Testis (tissue), 2 donors: ENCODE measurements at regions not wholly inside any gene's neighbourhood (a gene's known extent, or its start where the extent isn't known, plus 50 kb on each side); places are given as distances from the start of the nearest gene placed in this dataset.

Source experiments
- DNase-seq: peaks from one replicate; pipeline ENCODE4 v3.0.0-alpha.2; 2019
- H3K27ac ChIP-seq, 2 donors: fragments of 200-600 bp; sonication (generic); one replicate each; pipeline ENCODE4 v1.5.1; 2019
- H3K27me3 ChIP-seq: fragments of 200-600 bp; sonication (generic); one replicate; pipeline ENCODE4 v1.5.1; 2019
- H3K36me3 ChIP-seq: fragments of 200-600 bp; sonication (generic); one replicate; pipeline ENCODE4 v1.5.1; 2017; ENCODE audit warnings: low read depth; ENCODE audit errors: missing control alignments
- H3K4me1 ChIP-seq: fragments of 200-600 bp; sonication (generic); one replicate; pipeline ENCODE4 v1.5.1; 2019
- H3K4me3 ChIP-seq, 2 donors: fragments of 200-600 bp; sonication (generic); one replicate each; pipeline ENCODE4 v1.5.1; 2017 to 2019
- H3K9me3 ChIP-seq: fragments of 200-600 bp; sonication (generic); one replicate; pipeline ENCODE4 v1.5.1; 2017
- POLR2A ChIP-seq: fragments of 450-650 bp; IDR thresholded peaks from one replicate; pipeline ENCODE4 v1.6.1; 2017; ENCODE audit warnings: antibody characterized with exemption, mild to moderate bottlenecking, moderate library complexity
- WGBS, 2 donors: methylation state at CpG; one replicate each; pipeline ENCODE4 v1.1.5; 2018; 5-methylcytosine and 5-hydroxymethylcytosine counted together
- intact Hi-C: fragments of 100-400 bp; cut with DNase I; formaldehyde crosslinking; loops from one replicate; pipeline ENCODE4 v1.15.1; 2023; ENCODE audit warnings: low total_unique reads
- TF ChIP-seq, protein P1 (sequence below), 3 experiments: fragments of 450-650 bp in 2 of 3; fragments of 200-600 bp in 1 of 3; sonication (generic) in 1 of 3; IDR thresholded peaks; one replicate each; pipeline ENCODE4 v1.5.1; 2016 to 2019; ENCODE audit warnings: antibody characterized with exemption in 3 of 3, mild to moderate bottlenecking in 2 of 3, moderate library complexity in 1 of 3

DNA sequence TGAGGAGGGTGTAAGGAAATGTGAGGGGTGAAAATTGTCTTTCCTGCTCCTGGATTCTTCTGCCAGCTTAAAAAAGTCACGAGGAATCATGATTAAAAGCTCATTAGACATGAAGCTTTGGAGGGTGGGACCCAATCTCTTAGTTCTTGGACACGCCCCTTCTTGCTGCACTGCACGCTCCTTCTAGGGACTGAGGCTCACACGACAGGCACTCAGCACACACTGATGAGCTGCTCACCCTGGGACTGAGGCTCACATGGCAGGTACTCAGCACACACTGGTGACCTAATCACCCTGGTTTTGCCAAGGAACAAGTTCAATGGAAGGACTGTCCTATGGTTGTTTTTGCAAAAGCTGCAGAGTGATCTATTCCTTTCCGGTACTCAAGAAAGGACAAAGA is 65.8 kb upstream of the ELMO1 start:
- no peak for DNase-seq
- 53 to 62% methylated on average over 5 of the region's 5 CpGs for WGBS, 2 donors
- Histone ChIP-seq H3K27me3 (no peaks in the 10 kb centered on the region), H3K9me3 (no peaks in the 10 kb centered on the region), H3K27ac (no peak overlapping the region), H3K4me3 (no peak overlapping the region), H3K4me1 (peaks cover 4% of the 10 kb centered on the region), H3K36me3 (no peaks in the 10 kb centered on the region)
- TF ChIP-seq, protein P1, sequence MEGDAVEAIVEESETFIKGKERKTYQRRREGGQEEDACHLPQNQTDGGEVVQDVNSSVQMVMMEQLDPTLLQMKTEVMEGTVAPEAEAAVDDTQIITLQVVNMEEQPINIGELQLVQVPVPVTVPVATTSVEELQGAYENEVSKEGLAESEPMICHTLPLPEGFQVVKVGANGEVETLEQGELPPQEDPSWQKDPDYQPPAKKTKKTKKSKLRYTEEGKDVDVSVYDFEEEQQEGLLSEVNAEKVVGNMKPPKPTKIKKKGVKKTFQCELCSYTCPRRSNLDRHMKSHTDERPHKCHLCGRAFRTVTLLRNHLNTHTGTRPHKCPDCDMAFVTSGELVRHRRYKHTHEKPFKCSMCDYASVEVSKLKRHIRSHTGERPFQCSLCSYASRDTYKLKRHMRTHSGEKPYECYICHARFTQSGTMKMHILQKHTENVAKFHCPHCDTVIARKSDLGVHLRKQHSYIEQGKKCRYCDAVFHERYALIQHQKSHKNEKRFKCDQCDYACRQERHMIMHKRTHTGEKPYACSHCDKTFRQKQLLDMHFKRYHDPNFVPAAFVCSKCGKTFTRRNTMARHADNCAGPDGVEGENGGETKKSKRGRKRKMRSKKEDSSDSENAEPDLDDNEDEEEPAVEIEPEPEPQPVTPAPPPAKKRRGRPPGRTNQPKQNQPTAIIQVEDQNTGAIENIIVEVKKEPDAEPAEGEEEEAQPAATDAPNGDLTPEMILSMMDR (IDR thresholded peaks at IDR 0.05) = no peak
- intact Hi-C loops = no loop called here

DNA sequence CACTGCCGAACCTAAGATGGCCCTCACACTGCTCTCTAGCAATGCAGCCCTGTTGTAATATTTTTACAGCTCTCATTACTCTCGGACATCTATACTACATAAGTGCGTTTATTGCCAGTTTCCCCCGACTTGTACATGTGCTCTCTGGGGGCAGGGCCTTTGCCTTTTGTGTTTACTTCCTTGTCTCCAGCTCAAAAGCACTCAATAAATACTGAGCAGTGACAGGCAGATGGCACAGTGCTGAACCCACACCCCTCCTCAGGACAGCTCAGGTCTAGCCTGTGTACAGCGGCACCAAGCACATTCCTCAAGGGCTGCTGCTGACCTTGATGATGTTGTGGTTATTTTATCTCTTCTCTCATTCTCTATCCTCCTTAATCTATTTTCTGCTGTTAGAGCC is 68.0 kb upstream of the ELMO1 start:
- TF ChIP-seq POLR2A = no peak
- WGBS, 2 donors = 40 to 61% methylated on average over 5 of the region's 5 CpGs
- H3K27ac ChIP-seq = no peak overlapping the region
- H3K4me1 ChIP-seq = peaks cover 4% of the 10 kb centered on the region
- H3K36me3 ChIP-seq = no peaks in the 10 kb centered on the region
- H3K4me3 ChIP-seq = no peak overlapping the region
- DNase-seq = peak; percentile 41
- H3K27me3 ChIP-seq = no peaks in the 10 kb centered on the region
- no peaks in the 10 kb centered on the region for H3K9me3 ChIP-seq
- intact Hi-C loops = no loop called here

DNA sequence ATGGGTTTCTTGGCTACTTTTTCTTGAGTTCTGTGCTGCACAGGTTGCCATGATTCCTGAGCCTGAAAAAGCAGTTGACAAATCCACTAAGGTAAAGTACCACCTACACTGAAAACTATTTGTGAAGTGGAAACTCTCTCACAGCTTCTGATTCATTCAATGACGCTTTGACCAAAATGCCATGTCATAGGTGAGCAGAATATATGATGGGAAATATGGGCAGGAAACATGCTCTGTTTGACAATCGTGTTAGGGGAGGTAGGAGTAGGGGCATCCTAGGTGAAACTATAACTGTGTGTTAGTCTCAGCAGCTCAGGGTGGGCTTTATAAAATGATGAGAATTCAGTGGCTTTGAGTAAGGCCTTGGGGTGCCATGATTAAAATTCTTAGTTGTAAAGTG is 69.6 kb upstream of the ELMO1 start:
- Histone ChIP-seq H3K27ac (no peak overlapping the region), H3K4me3 (no peak overlapping the region), H3K9me3 (no peaks in the 10 kb centered on the region), H3K36me3 (no peaks in the 10 kb centered on the region), H3K4me1 (peaks cover 4% of the 10 kb centered on the region), H3K27me3 (no peaks in the 10 kb centered on the region)
- TF ChIP-seq, protein P1 (IDR thresholded peaks at IDR 0.05) = no peak
- TF ChIP-seq POLR2A = no peak
- WGBS, 2 donors = 93 to 95% methylated on average over 2 of the region's 2 CpGs
- intact Hi-C loops = no loop called here
- DNase-seq = no peak

DNA sequence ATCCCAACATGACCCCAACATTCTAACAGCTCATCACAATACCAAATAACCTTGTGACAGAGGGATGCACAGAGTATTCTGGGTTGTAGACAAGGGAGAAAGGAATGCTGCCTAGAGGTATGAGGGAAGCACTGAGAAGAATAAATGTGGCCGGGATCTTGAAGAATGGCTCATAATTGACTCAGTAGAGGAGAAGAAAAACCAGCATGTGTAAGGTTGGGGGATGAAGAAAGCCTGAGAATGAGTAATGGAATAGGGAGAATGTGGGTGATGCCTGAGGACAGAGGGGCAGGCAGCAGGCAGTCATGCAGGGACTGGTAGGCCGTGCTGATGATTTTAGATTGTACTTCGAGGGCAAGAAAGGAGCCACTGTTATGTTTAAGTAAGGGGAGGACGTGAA is 75.4 kb upstream of the ELMO1 start:
- DNase-seq = no peak
- H3K4me3 ChIP-seq = no peak overlapping the region
- intact Hi-C loops = no loop called here
- TF ChIP-seq, protein P1 (IDR thresholded peaks at IDR 0.05) = no peak
- TF ChIP-seq POLR2A = no peak
- WGBS, 2 donors = 84 to 98% methylated on average over 4 of the region's 4 CpGs
- H3K27me3 ChIP-seq = no peaks in the 10 kb centered on the region
- no peaks in the 10 kb centered on the region for H3K4me1 ChIP-seq
- no peak overlapping the region for H3K27ac ChIP-seq
- no peaks in the 10 kb centered on the region for H3K36me3 ChIP-seq
- no peaks in the 10 kb centered on the region for H3K9me3 ChIP-seq

DNA sequence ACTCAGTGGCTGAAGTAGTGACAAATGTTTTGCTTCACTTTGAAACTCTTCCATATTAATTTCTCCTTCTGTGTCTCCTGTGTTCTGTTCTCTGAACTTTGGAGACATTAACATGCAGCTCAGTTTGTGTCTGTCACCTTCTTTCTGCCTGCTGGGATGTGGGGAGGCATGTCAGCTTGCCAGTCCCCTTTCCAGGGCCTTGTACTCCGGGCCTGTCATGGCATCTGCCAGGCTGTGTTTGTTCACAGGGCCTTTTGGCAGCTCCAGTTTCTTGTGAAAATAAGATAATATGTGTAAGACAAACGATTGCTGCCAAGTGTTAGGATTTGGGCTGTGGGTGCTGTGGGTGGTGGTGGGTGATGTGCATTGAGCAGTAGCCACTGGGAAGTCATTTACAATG is 76.1 kb upstream of the ELMO1 start:
- intact Hi-C loops = no loop called here
- H3K9me3 ChIP-seq = no peaks in the 10 kb centered on the region
- H3K4me3 ChIP-seq = no peak overlapping the region
- no peak for DNase-seq
- no peaks in the 10 kb centered on the region for H3K27me3 ChIP-seq
- H3K27ac ChIP-seq = no peak overlapping the region
- H3K36me3 ChIP-seq = no peaks in the 10 kb centered on the region
- TF ChIP-seq, protein P1 (IDR thresholded peaks at IDR 0.05) = no peak
- no peak for TF ChIP-seq POLR2A
- 67 to 76% methylated on average over 2 of the region's 2 CpGs for WGBS, 2 donors
- no peaks in the 10 kb centered on the region for H3K4me1 ChIP-seq
